Neural progenitor cell (in vitro differentiated cells): ENCODE measurements at regions not wholly inside any gene's neighbourhood (a gene's known extent, or its start where the extent isn't known, plus 50 kb on each side); places are given as distances from the start of the nearest gene placed in this dataset.
"Not testable (repeated sequence)": the region's sequence is repeated elsewhere in the genome, so short reads cannot be mapped to it uniquely, and the experiment has no call there.

Source experiments
- EZH2 ChIP-seq: fragments of 200-600 bp; sonication (generic); IDR thresholded peaks from 2 replicates; pipeline ENCODE4 v1.6.1; 2017; ENCODE audit warnings: antibody characterized with exemption, mild to moderate bottlenecking, moderate library complexity
- EZH2phosphoT487 ChIP-seq: fragments of 200-600 bp; sonication (generic); IDR thresholded peaks from 2 replicates; pipeline ENCODE4 v1.6.1; 2017; ENCODE audit warnings: antibody characterized with exemption
- TF ChIP-seq, protein P1 (sequence below): fragments of 200-600 bp; sonication (generic); IDR thresholded peaks from 2 replicates; pipeline ENCODE4 v1.5.1; 2017; ENCODE audit warnings: antibody characterized with exemption, mild to moderate bottlenecking

DNA sequence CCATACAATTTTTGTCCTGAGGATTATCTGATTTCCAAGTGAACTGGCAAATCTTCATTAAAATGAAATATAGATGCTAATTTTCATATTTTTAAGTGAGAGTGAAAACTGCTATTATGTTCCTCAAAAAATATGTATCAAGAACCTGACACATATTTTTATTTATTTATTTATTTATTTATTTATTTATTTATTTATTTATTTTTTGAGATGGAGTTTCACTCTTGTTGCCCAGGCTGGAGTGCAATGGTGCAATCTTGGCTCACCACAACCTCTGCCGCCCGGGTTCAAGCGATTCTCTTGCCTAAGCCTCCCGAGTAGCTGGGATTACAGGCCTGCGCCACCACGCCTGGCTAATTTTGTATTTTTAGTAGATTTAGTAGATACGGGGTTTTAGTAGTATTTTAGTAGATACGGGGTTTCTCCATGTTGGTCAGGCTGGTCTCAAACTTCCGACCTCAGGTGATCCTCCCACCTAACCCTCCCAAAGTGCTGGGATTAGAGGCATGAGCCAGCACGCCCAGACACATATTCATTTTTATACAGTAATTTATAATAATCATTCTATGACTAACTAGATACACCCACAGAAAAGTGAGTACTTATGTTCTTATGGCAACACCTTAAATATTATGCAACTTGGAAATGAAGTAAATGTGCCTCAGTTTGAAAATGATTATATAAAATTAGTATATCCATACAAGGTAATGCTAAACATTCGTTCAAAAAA lies 248.3 kb downstream of the CDH7 start:
- TF ChIP-seq, protein P1, sequence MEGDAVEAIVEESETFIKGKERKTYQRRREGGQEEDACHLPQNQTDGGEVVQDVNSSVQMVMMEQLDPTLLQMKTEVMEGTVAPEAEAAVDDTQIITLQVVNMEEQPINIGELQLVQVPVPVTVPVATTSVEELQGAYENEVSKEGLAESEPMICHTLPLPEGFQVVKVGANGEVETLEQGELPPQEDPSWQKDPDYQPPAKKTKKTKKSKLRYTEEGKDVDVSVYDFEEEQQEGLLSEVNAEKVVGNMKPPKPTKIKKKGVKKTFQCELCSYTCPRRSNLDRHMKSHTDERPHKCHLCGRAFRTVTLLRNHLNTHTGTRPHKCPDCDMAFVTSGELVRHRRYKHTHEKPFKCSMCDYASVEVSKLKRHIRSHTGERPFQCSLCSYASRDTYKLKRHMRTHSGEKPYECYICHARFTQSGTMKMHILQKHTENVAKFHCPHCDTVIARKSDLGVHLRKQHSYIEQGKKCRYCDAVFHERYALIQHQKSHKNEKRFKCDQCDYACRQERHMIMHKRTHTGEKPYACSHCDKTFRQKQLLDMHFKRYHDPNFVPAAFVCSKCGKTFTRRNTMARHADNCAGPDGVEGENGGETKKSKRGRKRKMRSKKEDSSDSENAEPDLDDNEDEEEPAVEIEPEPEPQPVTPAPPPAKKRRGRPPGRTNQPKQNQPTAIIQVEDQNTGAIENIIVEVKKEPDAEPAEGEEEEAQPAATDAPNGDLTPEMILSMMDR, result not testable (repeated sequence)
- TF ChIP-seq EZH2, EZH2phosphoT487: not testable (repeated sequence)
